ENCODE measurements at regions not wholly inside any gene's neighbourhood (a gene's known extent, or its start where the extent isn't known, plus 50 kb on each side); places are given as distances from the start of the nearest gene placed in this dataset.

- TF ChIP-seq CTCF (optimal IDR thresholded peaks at IDR 0.05 in 1 of 3, IDR thresholded peaks at IDR 0.05 in 1 of 3, conservative IDR thresholded peaks at IDR 0.05 in 1 of 3; ENCODE audit: extremely low read depth in 1 of 3, insufficient read depth in 2 of 3, low read length in 3 of 3) = no peak
- TF ChIP-seq EZH2 (IDR thresholded peaks at IDR 0.05; ENCODE audit: low read length) = no peak
Observed at GRCh38 chr2:209070262-209070661, 353.6 kb upstream of the MAP2 start.

Data from keratinocyte (primary cell).